ENCODE measurements at regions not wholly inside any gene's neighbourhood (a gene's known extent, or its start where the extent isn't known, plus 50 kb on each side); places are given as distances from the start of the nearest gene placed in this dataset.

- no peak for TF ChIP-seq CTCF (IDR thresholded peaks at IDR 0.05)
- no peak for TF ChIP-seq POLR2A (IDR thresholded peaks at IDR 0.05)
These were observed 339.1 kb upstream of the RBFOX1 start for GRCh38 chr16:6993544-6993943.

All from uterus (tissue), 2 donors.